ENCODE measurements at regions not wholly inside any gene's neighbourhood (a gene's known extent, or its start where the extent isn't known, plus 50 kb on each side); places are given as distances from the start of the nearest gene placed in this dataset.

- DNase-seq (no peak), FAIRE-seq (no peak)
- Histone ChIP-seq H3K4me1 (ENCODE audit: control insufficient read depth in 3 of 3, insufficient read depth in 2 of 3, low read depth in 1 of 3, low read length in 2 of 3) (no peaks in the 10 kb centered on the region), H3K27me3 (ENCODE audit: control insufficient read depth in 3 of 3, insufficient read depth in 3 of 3, low read length in 3 of 3) (no peaks in the 10 kb centered on the region), H3K36me3 (ENCODE audit: control insufficient read depth in 3 of 3, insufficient read depth in 2 of 3, low read depth in 1 of 3, low read length in 3 of 3) (no peaks in the 10 kb centered on the region), H3K9me3 (ENCODE audit: control insufficient read depth in 2 of 2, insufficient read depth in 1 of 2, low read depth in 1 of 2, low read length in 1 of 2) (peaks cover 2 to 13% of the 10 kb centered on the region in 2 donors), H3K27ac (ENCODE audit: low read depth in 1 of 3, low read length in 2 of 3) (no peak overlapping the region), H3K4me3 (ENCODE audit: low read depth in 1 of 3, low read length in 3 of 3) (no peak overlapping the region)
- WGBS, 3 donors = 82 to 91% (median 88%) methylated on average over 5 of the region's 5 CpGs
Observed at GRCh38 chr15:26477044-26477443, 295.8 kb downstream of the GABRB3 start.

- no peaks in the 10 kb centered on the region for H3K36me3 ChIP-seq (ENCODE audit: control insufficient read depth in 3 of 3, insufficient read depth in 2 of 3, low read depth in 1 of 3, low read length in 3 of 3)
- 70 to 72% (median 71%) methylated on average over 7 of the region's 7 CpGs for WGBS, 3 donors
- H3K9me3 ChIP-seq (ENCODE audit: control insufficient read depth in 2 of 2, insufficient read depth in 1 of 2, low read depth in 1 of 2, low read length in 1 of 2) = peaks cover 2 to 14% of the 10 kb centered on the region in 2 donors
- H3K27ac ChIP-seq (ENCODE audit: low read depth in 1 of 3, low read length in 2 of 3) = no peak overlapping the region
- no peaks in the 10 kb centered on the region for H3K27me3 ChIP-seq (ENCODE audit: control insufficient read depth in 3 of 3, insufficient read depth in 3 of 3, low read length in 3 of 3)
- FAIRE-seq = no peak
- H3K4me1 ChIP-seq (ENCODE audit: control insufficient read depth in 3 of 3, insufficient read depth in 2 of 3, low read depth in 1 of 3, low read length in 2 of 3) = no peaks in the 10 kb centered on the region
- H3K4me3 ChIP-seq (ENCODE audit: low read depth in 1 of 3, low read length in 3 of 3) = no peak overlapping the region
- no peak for DNase-seq
Observed at GRCh38 chr15:26475554-26475953, 297.3 kb downstream of the GABRB3 start.

GRCh38 chr15:26472661-26473060 is 300.2 kb downstream of the GABRB3 start:
- H3K9me3 ChIP-seq (ENCODE audit: control insufficient read depth in 2 of 2, insufficient read depth in 1 of 2, low read depth in 1 of 2, low read length in 1 of 2) = peaks cover 2 to 20% of the 10 kb centered on the region in 2 donors
- FAIRE-seq = no peak
- WGBS, 3 donors = 64 to 83% (median 82%) methylated on average over 5 of the region's 5 CpGs

GRCh38 chr15:26461847-26462608 is 310.8 kb downstream of the GABRB3 start:
- Histone ChIP-seq H3K36me3 (ENCODE audit: control insufficient read depth in 3 of 3, insufficient read depth in 2 of 3, low read depth in 1 of 3, low read length in 3 of 3) (no peaks in the 10 kb centered on the region), H3K9me3 (ENCODE audit: control insufficient read depth in 2 of 2, insufficient read depth in 1 of 2, low read depth in 1 of 2, low read length in 1 of 2) (peaks cover 4 to 24% of the 10 kb centered on the region in 2 donors), H3K27me3 (ENCODE audit: control insufficient read depth in 3 of 3, insufficient read depth in 3 of 3, low read length in 3 of 3) (no peaks in the 10 kb centered on the region), H3K27ac (ENCODE audit: low read depth in 1 of 3, low read length in 2 of 3) (no peak overlapping the region), H3K4me1 (ENCODE audit: control insufficient read depth in 3 of 3, insufficient read depth in 2 of 3, low read depth in 1 of 3, low read length in 2 of 3) (no peaks in the 10 kb centered on the region), H3K4me3 (ENCODE audit: low read depth in 1 of 3, low read length in 3 of 3) (no peak overlapping the region)
- FAIRE-seq = no peak
- no peak for DNase-seq
- 82 to 86% (median 84%) methylated on average over 13 of the region's 13 CpGs for WGBS, 3 donors

More at GRCh38 chr15:26472661-26473060, 300.2 kb downstream of the GABRB3 start:
- H3K27me3 ChIP-seq (ENCODE audit: control insufficient read depth in 3 of 3, insufficient read depth in 3 of 3, low read length in 3 of 3) = no peaks in the 10 kb centered on the region
- no peaks in the 10 kb centered on the region for H3K4me1 ChIP-seq (ENCODE audit: control insufficient read depth in 3 of 3, insufficient read depth in 2 of 3, low read depth in 1 of 3, low read length in 2 of 3)
- H3K27ac ChIP-seq (ENCODE audit: low read depth in 1 of 3, low read length in 2 of 3) = no peak overlapping the region
- DNase-seq = no peak
- H3K4me3 ChIP-seq (ENCODE audit: low read depth in 1 of 3, low read length in 3 of 3) = no peak overlapping the region
- H3K36me3 ChIP-seq (ENCODE audit: control insufficient read depth in 3 of 3, insufficient read depth in 2 of 3, low read depth in 1 of 3, low read length in 3 of 3) = no peaks in the 10 kb centered on the region

- WGBS, 3 donors = 39 to 50% (median 41%) methylated on average over 2 of the region's 2 CpGs
- DNase-seq = no peak
- no peak for FAIRE-seq
- H3K27me3 ChIP-seq (ENCODE audit: control insufficient read depth in 3 of 3, insufficient read depth in 3 of 3, low read length in 3 of 3) = no peaks in the 10 kb centered on the region
- H3K9me3 ChIP-seq (ENCODE audit: control insufficient read depth in 2 of 2, insufficient read depth in 1 of 2, low read depth in 1 of 2, low read length in 1 of 2) = peaks cover 7 to 32% of the 10 kb centered on the region in 2 donors
- no peak overlapping the region for H3K4me3 ChIP-seq (ENCODE audit: low read depth in 1 of 3, low read length in 3 of 3)
- no peaks in the 10 kb centered on the region for H3K4me1 ChIP-seq (ENCODE audit: control insufficient read depth in 3 of 3, insufficient read depth in 2 of 3, low read depth in 1 of 3, low read length in 2 of 3)
- H3K27ac ChIP-seq (ENCODE audit: low read depth in 1 of 3, low read length in 2 of 3) = no peak overlapping the region
- no peaks in the 10 kb centered on the region for H3K36me3 ChIP-seq (ENCODE audit: control insufficient read depth in 3 of 3, insufficient read depth in 2 of 3, low read depth in 1 of 3, low read length in 3 of 3)
Observed at GRCh38 chr15:26460165-26460564, 312.7 kb downstream of the GABRB3 start.

GRCh38 chr15:26455828-26456227 is 317.0 kb downstream of the GABRB3 start:
- H3K36me3 ChIP-seq (ENCODE audit: control insufficient read depth in 3 of 3, insufficient read depth in 2 of 3, low read depth in 1 of 3, low read length in 3 of 3) = no peaks in the 10 kb centered on the region
- no peak for DNase-seq
- 38 to 60% (median 57%) methylated on average over 2 of the region's 2 CpGs for WGBS, 3 donors
- no peak for FAIRE-seq
- H3K27me3 ChIP-seq (ENCODE audit: control insufficient read depth in 3 of 3, insufficient read depth in 3 of 3, low read length in 3 of 3) = no peaks in the 10 kb centered on the region
- H3K4me1 ChIP-seq (ENCODE audit: control insufficient read depth in 3 of 3, insufficient read depth in 2 of 3, low read depth in 1 of 3, low read length in 2 of 3) = no peaks in the 10 kb centered on the region
- no peak overlapping the region for H3K27ac ChIP-seq (ENCODE audit: low read depth in 1 of 3, low read length in 2 of 3)
- peaks cover 3 to 15% of the 10 kb centered on the region in 2 donors for H3K9me3 ChIP-seq (ENCODE audit: control insufficient read depth in 2 of 2, insufficient read depth in 1 of 2, low read depth in 1 of 2, low read length in 1 of 2)
- H3K4me3 ChIP-seq (ENCODE audit: low read depth in 1 of 3, low read length in 3 of 3) = no peak overlapping the region

GRCh38 chr15:26453914-26454313 is 319.0 kb downstream of the GABRB3 start:
- Histone ChIP-seq H3K36me3 (ENCODE audit: control insufficient read depth in 3 of 3, insufficient read depth in 2 of 3, low read depth in 1 of 3, low read length in 3 of 3) (no peaks in the 10 kb centered on the region), H3K9me3 (ENCODE audit: control insufficient read depth in 2 of 2, insufficient read depth in 1 of 2, low read depth in 1 of 2, low read length in 1 of 2) (peaks cover 3 to 8% of the 10 kb centered on the region in 2 donors), H3K27me3 (ENCODE audit: control insufficient read depth in 3 of 3, insufficient read depth in 3 of 3, low read length in 3 of 3) (no peaks in the 10 kb centered on the region), H3K4me3 (ENCODE audit: low read depth in 1 of 3, low read length in 3 of 3) (no peak overlapping the region), H3K4me1 (ENCODE audit: control insufficient read depth in 3 of 3, insufficient read depth in 2 of 3, low read depth in 1 of 3, low read length in 2 of 3) (no peaks in the 10 kb centered on the region), H3K27ac (ENCODE audit: low read depth in 1 of 3, low read length in 2 of 3) (no peak overlapping the region)
- DNase-seq (no peak), FAIRE-seq (no peak)
- 38 to 47% (median 39%) methylated on average over 2 of the region's 2 CpGs for WGBS, 3 donors

- Histone ChIP-seq H3K9me3 (ENCODE audit: control insufficient read depth in 2 of 2, insufficient read depth in 1 of 2, low read depth in 1 of 2, low read length in 1 of 2) (peaks cover 3 to 7% of the 10 kb centered on the region in 2 donors), H3K36me3 (ENCODE audit: control insufficient read depth in 3 of 3, insufficient read depth in 2 of 3, low read depth in 1 of 3, low read length in 3 of 3) (no peaks in the 10 kb centered on the region), H3K27ac (ENCODE audit: low read depth in 1 of 3, low read length in 2 of 3) (no peak overlapping the region), H3K27me3 (ENCODE audit: control insufficient read depth in 3 of 3, insufficient read depth in 3 of 3, low read length in 3 of 3) (no peaks in the 10 kb centered on the region), H3K4me1 (ENCODE audit: control insufficient read depth in 3 of 3, insufficient read depth in 2 of 3, low read depth in 1 of 3, low read length in 2 of 3) (no peaks in the 10 kb centered on the region), H3K4me3 (ENCODE audit: low read depth in 1 of 3, low read length in 3 of 3) (no peak overlapping the region)
- FAIRE-seq (no peak), DNase-seq (no peak)
- 70 to 72% (median 72%) methylated on average over 6 of the region's 6 CpGs for WGBS, 3 donors
Observed at GRCh38 chr15:26451995-26452394, 320.9 kb downstream of the GABRB3 start.

GRCh38 chr15:26449291-26449690 is 323.6 kb downstream of the GABRB3 start:
- FAIRE-seq (no peak), DNase-seq (no peak)
- Histone ChIP-seq H3K27me3 (ENCODE audit: control insufficient read depth in 3 of 3, insufficient read depth in 3 of 3, low read length in 3 of 3) (no peaks in the 10 kb centered on the region), H3K4me3 (ENCODE audit: low read depth in 1 of 3, low read length in 3 of 3) (no peak overlapping the region), H3K27ac (ENCODE audit: low read depth in 1 of 3, low read length in 2 of 3) (no peak overlapping the region), H3K36me3 (ENCODE audit: control insufficient read depth in 3 of 3, insufficient read depth in 2 of 3, low read depth in 1 of 3, low read length in 3 of 3) (no peaks in the 10 kb centered on the region), H3K9me3 (ENCODE audit: control insufficient read depth in 2 of 2, insufficient read depth in 1 of 2, low read depth in 1 of 2, low read length in 1 of 2) (no peaks in the 10 kb centered on the region), H3K4me1 (ENCODE audit: control insufficient read depth in 3 of 3, insufficient read depth in 2 of 3, low read depth in 1 of 3, low read length in 2 of 3) (no peaks in the 10 kb centered on the region)
- 33 to 52% (median 46%) methylated on average over 7 of the region's 7 CpGs for WGBS, 3 donors

Data from small intestine (tissue), 7 donors.